Neural progenitor cell (in vitro differentiated cells): ENCODE measurements at regions not wholly inside any gene's neighbourhood (a gene's known extent, or its start where the extent isn't known, plus 50 kb on each side); places are given as distances from the start of the nearest gene placed in this dataset.

Experiments used
- CTCF ChIP-seq: fragments of 200-600 bp; sonication (generic); IDR thresholded peaks from 2 replicates; pipeline ENCODE4 v1.5.1; 2017; ENCODE audit warnings: antibody characterized with exemption, mild to moderate bottlenecking
- EZH2 ChIP-seq: fragments of 200-600 bp; sonication (generic); IDR thresholded peaks from 2 replicates; pipeline ENCODE4 v1.6.1; 2017; ENCODE audit warnings: antibody characterized with exemption, mild to moderate bottlenecking, moderate library complexity
- EZH2phosphoT487 ChIP-seq: fragments of 200-600 bp; sonication (generic); IDR thresholded peaks from 2 replicates; pipeline ENCODE4 v1.6.1; 2017; ENCODE audit warnings: antibody characterized with exemption

GRCh38 chr4:126047114-126047513 lies 732.4 kb downstream of the FAT4 start:
- TF ChIP-seq CTCF (no peak), EZH2 (no peak), EZH2phosphoT487 (no peak)
